ENCODE measurements at regions not wholly inside any gene's neighbourhood (a gene's known extent, or its start where the extent isn't known, plus 50 kb on each side); places are given as distances from the start of the nearest gene placed in this dataset.

- H3K9ac ChIP-seq (ENCODE audit: low read depth, low read length) = no peak overlapping the region
- H3K9me3 ChIP-seq (ENCODE audit: control insufficient read depth, insufficient read depth, low read length) = no peaks in the 10 kb centered on the region
These were observed 183.0 kb upstream of the KCND2 start for GRCh38 chr7:120089968-120090367.

GRCh38 chr7:120091807-120092206, 181.2 kb upstream of the KCND2 start:
- Histone ChIP-seq H3K9ac (ENCODE audit: low read depth, low read length) (no peak overlapping the region), H3K4me1 (ENCODE audit: insufficient read depth, low read length) (no peaks in the 10 kb centered on the region), H3K9me3 (ENCODE audit: control insufficient read depth, insufficient read depth, low read length) (no peaks in the 10 kb centered on the region), H3K36me3 (ENCODE audit: insufficient read depth, low read length) (no peaks in the 10 kb centered on the region)

More at GRCh38 chr7:120089968-120090367, 183.0 kb upstream of the KCND2 start:
- Histone ChIP-seq H3K4me1 (ENCODE audit: insufficient read depth, low read length) (no peaks in the 10 kb centered on the region), H3K36me3 (ENCODE audit: insufficient read depth, low read length) (no peaks in the 10 kb centered on the region)

GRCh38 chr7:120097020-120097419, 176.0 kb upstream of the KCND2 start:
- Histone ChIP-seq H3K9me3 (ENCODE audit: control insufficient read depth, insufficient read depth, low read length) (no peaks in the 10 kb centered on the region), H3K9ac (ENCODE audit: low read depth, low read length) (no peak overlapping the region), H3K36me3 (ENCODE audit: insufficient read depth, low read length) (no peaks in the 10 kb centered on the region), H3K4me1 (ENCODE audit: insufficient read depth, low read length) (no peaks in the 10 kb centered on the region)

- H3K9me3 ChIP-seq (ENCODE audit: control insufficient read depth, insufficient read depth, low read length) = no peaks in the 10 kb centered on the region
- H3K4me1 ChIP-seq (ENCODE audit: insufficient read depth, low read length) = no peaks in the 10 kb centered on the region
- no peaks in the 10 kb centered on the region for H3K36me3 ChIP-seq (ENCODE audit: insufficient read depth, low read length)
These were observed 175.2 kb upstream of the KCND2 start for GRCh38 chr7:120097774-120098173.

GRCh38 chr7:120108376-120108775, 164.6 kb upstream of the KCND2 start:
- Histone ChIP-seq H3K4me1 (ENCODE audit: insufficient read depth, low read length) (no peaks in the 10 kb centered on the region), H3K9ac (ENCODE audit: low read depth, low read length) (no peak overlapping the region), H3K36me3 (ENCODE audit: insufficient read depth, low read length) (no peaks in the 10 kb centered on the region), H3K9me3 (ENCODE audit: control insufficient read depth, insufficient read depth, low read length) (no peaks in the 10 kb centered on the region; the same call in 1 of the 2 replicates)

More at GRCh38 chr7:120097774-120098173, 175.2 kb upstream of the KCND2 start:
- H3K9ac ChIP-seq (ENCODE audit: low read depth, low read length) = no peak overlapping the region

- H3K9ac ChIP-seq (ENCODE audit: low read depth, low read length) = no peak overlapping the region
- peaks cover 2% of the 10 kb centered on the region; the same call in 1 of the 2 replicates for H3K9me3 ChIP-seq (ENCODE audit: control insufficient read depth, insufficient read depth, low read length)
- H3K36me3 ChIP-seq (ENCODE audit: insufficient read depth, low read length) = no peaks in the 10 kb centered on the region
- H3K4me1 ChIP-seq (ENCODE audit: insufficient read depth, low read length) = no peaks in the 10 kb centered on the region
These were observed 162.8 kb upstream of the KCND2 start for GRCh38 chr7:120110169-120110568.

- Histone ChIP-seq H3K36me3 (ENCODE audit: insufficient read depth, low read length) (no peaks in the 10 kb centered on the region), H3K4me1 (ENCODE audit: insufficient read depth, low read length) (no peaks in the 10 kb centered on the region), H3K9me3 (ENCODE audit: control insufficient read depth, insufficient read depth, low read length) (peaks cover 2% of the 10 kb centered on the region; the same call in 1 of the 2 replicates), H3K9ac (ENCODE audit: low read depth, low read length) (no peak overlapping the region)
These were observed 158.3 kb upstream of the KCND2 start for GRCh38 chr7:120114626-120115025.

- no peaks in the 10 kb centered on the region for H3K9me3 ChIP-seq (ENCODE audit: control insufficient read depth, insufficient read depth, low read length)
- H3K36me3 ChIP-seq (ENCODE audit: insufficient read depth, low read length) = no peaks in the 10 kb centered on the region
- H3K4me1 ChIP-seq (ENCODE audit: insufficient read depth, low read length) = no peaks in the 10 kb centered on the region
- no peak overlapping the region for H3K9ac ChIP-seq (ENCODE audit: low read depth, low read length)
These were observed 149.4 kb upstream of the KCND2 start for GRCh38 chr7:120123528-120123927.

GRCh38 chr7:120131096-120131839, 141.7 kb upstream of the KCND2 start:
- Histone ChIP-seq H3K9ac (ENCODE audit: low read depth, low read length) (no peak overlapping the region), H3K9me3 (ENCODE audit: control insufficient read depth, insufficient read depth, low read length) (no peaks in the 10 kb centered on the region), H3K4me1 (ENCODE audit: insufficient read depth, low read length) (no peaks in the 10 kb centered on the region), H3K36me3 (ENCODE audit: insufficient read depth, low read length) (no peaks in the 10 kb centered on the region)

- H3K9ac ChIP-seq (ENCODE audit: low read depth, low read length) = no peak overlapping the region
- H3K9me3 ChIP-seq (ENCODE audit: control insufficient read depth, insufficient read depth, low read length) = no peaks in the 10 kb centered on the region; the same call in 1 of the 2 replicates
- H3K36me3 ChIP-seq (ENCODE audit: insufficient read depth, low read length) = no peaks in the 10 kb centered on the region
- H3K4me1 ChIP-seq (ENCODE audit: insufficient read depth, low read length) = no peaks in the 10 kb centered on the region
These were observed 134.5 kb upstream of the KCND2 start for GRCh38 chr7:120138497-120138896.

- H3K36me3 ChIP-seq (ENCODE audit: insufficient read depth, low read length) = no peaks in the 10 kb centered on the region
These were observed 116.5 kb upstream of the KCND2 start for GRCh38 chr7:120156476-120156875.

GRCh38 chr7:120160166-120160565, 112.8 kb upstream of the KCND2 start:
- Histone ChIP-seq H3K4me1 (ENCODE audit: insufficient read depth, low read length) (no peaks in the 10 kb centered on the region), H3K9me3 (ENCODE audit: control insufficient read depth, insufficient read depth, low read length) (no peaks in the 10 kb centered on the region), H3K36me3 (ENCODE audit: insufficient read depth, low read length) (no peaks in the 10 kb centered on the region), H3K9ac (ENCODE audit: low read depth, low read length) (no peak overlapping the region)

More at GRCh38 chr7:120156476-120156875, 116.5 kb upstream of the KCND2 start:
- no peak overlapping the region for H3K9ac ChIP-seq (ENCODE audit: low read depth, low read length)
- H3K9me3 ChIP-seq (ENCODE audit: control insufficient read depth, insufficient read depth, low read length) = no peaks in the 10 kb centered on the region
- H3K4me1 ChIP-seq (ENCODE audit: insufficient read depth, low read length) = no peaks in the 10 kb centered on the region

- no peaks in the 10 kb centered on the region for H3K4me1 ChIP-seq (ENCODE audit: insufficient read depth, low read length)
- no peaks in the 10 kb centered on the region; the same call in 1 of the 2 replicates for H3K36me3 ChIP-seq (ENCODE audit: insufficient read depth, low read length)
- H3K9me3 ChIP-seq (ENCODE audit: control insufficient read depth, insufficient read depth, low read length) = 0 out of 2 replicates have a peak, but pooled peaks cover 3% of the 10 kb centered on the region
- H3K9ac ChIP-seq (ENCODE audit: low read depth, low read length) = no peak overlapping the region
These were observed 109.5 kb upstream of the KCND2 start for GRCh38 chr7:120163449-120163848.

GRCh38 chr7:120165227-120165626, 107.7 kb upstream of the KCND2 start:
- H3K36me3 ChIP-seq (ENCODE audit: insufficient read depth, low read length) = no peaks in the 10 kb centered on the region; the same call in 1 of the 2 replicates
- no peak overlapping the region for H3K9ac ChIP-seq (ENCODE audit: low read depth, low read length)
- 0 out of 2 replicates have a peak, but pooled peaks cover 3% of the 10 kb centered on the region for H3K9me3 ChIP-seq (ENCODE audit: control insufficient read depth, insufficient read depth, low read length)
- H3K4me1 ChIP-seq (ENCODE audit: insufficient read depth, low read length) = no peaks in the 10 kb centered on the region

GRCh38 chr7:120168066-120168465, 104.9 kb upstream of the KCND2 start:
- Histone ChIP-seq H3K9ac (ENCODE audit: low read depth, low read length) (no peak overlapping the region), H3K9me3 (ENCODE audit: control insufficient read depth, insufficient read depth, low read length) (0 out of 2 replicates have a peak, but pooled peaks cover 3% of the 10 kb centered on the region), H3K36me3 (ENCODE audit: insufficient read depth, low read length) (no peaks in the 10 kb centered on the region; the same call in 1 of the 2 replicates), H3K4me1 (ENCODE audit: insufficient read depth, low read length) (no peaks in the 10 kb centered on the region)
